Adrenal gland (tissue), 9 donors: ENCODE measurements at regions not wholly inside any gene's neighbourhood (a gene's known extent, or its start where the extent isn't known, plus 50 kb on each side); places are given as distances from the start of the nearest gene placed in this dataset.

ENCODE experiments used
- DNase-seq, 7 donors: peaks; one replicate each; pipeline ENCODE4 v3.0.0-alpha.2; 2019 to 2020
- H3K27ac ChIP-seq, 5 donors: fragments of 200-600 bp; sonication (generic) in 4 of 5; 1 replicate in 3 of 5; 2 replicates in 2 of 5; pipeline versions ENCODE4 v1.5.1 to v1.8.0; 2016 to 2020; ENCODE audit warnings: mild to moderate bottlenecking in 1 of 5
- H3K27me3 ChIP-seq: fragments of 200-600 bp; 2 replicates; pipeline ENCODE4 v1.8.0; 2021
- H3K36me3 ChIP-seq, 2 donors: fragments of 200-600 bp; replicated peaks in 1 of 2; 1 replicate in 1 of 2; 2 replicates in 1 of 2; pipeline versions ENCODE4 v1.5.1 to v1.8.0; 2018 to 2022
- H3K4me1 ChIP-seq, 2 donors: fragments of 200-600 bp; replicated peaks in 1 of 2; 1 replicate in 1 of 2; 2 replicates in 1 of 2; pipeline versions ENCODE4 v1.5.1 to v1.8.0; 2018 to 2021
- H3K4me3 ChIP-seq, 4 donors: fragments of 200-600 bp; sonication (generic) in 3 of 4; one replicate each; pipeline ENCODE4 v1.5.1; 2016 to 2018
- H3K9me3 ChIP-seq, 3 donors: fragments of 200-600 bp; sonication (generic) in 1 of 3; replicated peaks in 1 of 3; 1 replicate in 2 of 3; 2 replicates in 1 of 3; pipeline versions ENCODE4 v1.5.1 to v1.8.0; 2016 to 2021
- POLR2A ChIP-seq, 2 donors: fragments of 450-650 bp; IDR thresholded peaks; one replicate each; pipeline ENCODE4 v1.6.1; 2017; ENCODE audit warnings: antibody characterized with exemption in 2 of 2, mild to moderate bottlenecking in 2 of 2, moderate library complexity in 1 of 2
- WGBS, 4 donors: extraction: QIAGEN DNeasy Blood & Tissue Kit in 2 of 4; methylation state at CpG; one replicate each; pipeline versions ENCODE4 v1.1.5 to v1.1.7; 2013 to 2017; 5-methylcytosine and 5-hydroxymethylcytosine counted together
- intact Hi-C, 2 donors: fragments of 100-400 bp; cut with DNase I; formaldehyde crosslinking; loops; one replicate each; pipeline versions ENCODE4 v1.14.1 to v1.15.0; 2022 to 2023
- TF ChIP-seq, protein P1 (sequence below), 6 experiments: fragments of 450-650 bp in 4 of 6; fragments of 200-600 bp in 2 of 6; sonication (generic) in 1 of 6; IDR thresholded peaks; 1 replicate in 5 of 6; 2 replicates in 1 of 6; pipeline versions ENCODE4 v1.5.1 to v1.8.0; 2016 to 2021; ENCODE audit warnings: antibody characterized with exemption in 6 of 6, mild to moderate bottlenecking in 2 of 6, moderate library complexity in 1 of 6
- donor health status: healthy with polysubstance abuse.
- donor health status: Bipolar disorder and iron deficiency.
- donor health status: DM: yes; HTN: yes; CAD: no.
- donor health status: DM: no; HTN: no; CAD: no.
- donor health status: DM: no; HTN: no; CAD: no.

DNA sequence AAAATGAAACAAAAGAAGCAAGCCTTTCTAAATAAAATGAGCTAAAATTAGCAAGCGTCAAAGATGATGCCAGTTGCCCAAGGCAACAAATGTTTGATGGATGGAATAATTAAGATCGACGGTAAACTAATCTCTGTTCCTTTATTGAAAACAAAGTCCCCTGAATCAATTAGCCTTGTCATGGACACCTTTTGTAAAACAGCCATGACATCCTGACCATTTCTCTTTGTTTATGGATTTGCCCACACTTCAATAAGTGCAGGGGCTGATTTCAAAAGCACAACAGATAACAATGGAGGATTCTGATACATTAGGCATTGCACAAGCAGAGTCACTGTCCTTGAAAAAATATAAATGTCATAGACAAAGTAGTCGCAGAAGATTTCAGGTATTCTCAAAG is 160.1 kb upstream of the HNRNPA3 start:
- intact Hi-C loops, result no loop called here
- TF ChIP-seq POLR2A (IDR thresholded peaks at IDR 0.05), result no peak
- TF ChIP-seq, protein P1, sequence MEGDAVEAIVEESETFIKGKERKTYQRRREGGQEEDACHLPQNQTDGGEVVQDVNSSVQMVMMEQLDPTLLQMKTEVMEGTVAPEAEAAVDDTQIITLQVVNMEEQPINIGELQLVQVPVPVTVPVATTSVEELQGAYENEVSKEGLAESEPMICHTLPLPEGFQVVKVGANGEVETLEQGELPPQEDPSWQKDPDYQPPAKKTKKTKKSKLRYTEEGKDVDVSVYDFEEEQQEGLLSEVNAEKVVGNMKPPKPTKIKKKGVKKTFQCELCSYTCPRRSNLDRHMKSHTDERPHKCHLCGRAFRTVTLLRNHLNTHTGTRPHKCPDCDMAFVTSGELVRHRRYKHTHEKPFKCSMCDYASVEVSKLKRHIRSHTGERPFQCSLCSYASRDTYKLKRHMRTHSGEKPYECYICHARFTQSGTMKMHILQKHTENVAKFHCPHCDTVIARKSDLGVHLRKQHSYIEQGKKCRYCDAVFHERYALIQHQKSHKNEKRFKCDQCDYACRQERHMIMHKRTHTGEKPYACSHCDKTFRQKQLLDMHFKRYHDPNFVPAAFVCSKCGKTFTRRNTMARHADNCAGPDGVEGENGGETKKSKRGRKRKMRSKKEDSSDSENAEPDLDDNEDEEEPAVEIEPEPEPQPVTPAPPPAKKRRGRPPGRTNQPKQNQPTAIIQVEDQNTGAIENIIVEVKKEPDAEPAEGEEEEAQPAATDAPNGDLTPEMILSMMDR (IDR thresholded peaks at IDR 0.05), result no peak
- H3K27me3 ChIP-seq, result no peaks in the 10 kb centered on the region
- H3K4me3 ChIP-seq, result no peak overlapping the region
- no peak overlapping the region for H3K27ac ChIP-seq
- H3K9me3 ChIP-seq, result no peaks in the 10 kb centered on the region
- WGBS, 4 donors, result 56 to 68% (median 64%) methylated on average over 4 of the region's 4 CpGs
- DNase-seq, result no peak
- no peaks in the 10 kb centered on the region for H3K36me3 ChIP-seq
- no peaks in the 10 kb centered on the region for H3K4me1 ChIP-seq

DNA sequence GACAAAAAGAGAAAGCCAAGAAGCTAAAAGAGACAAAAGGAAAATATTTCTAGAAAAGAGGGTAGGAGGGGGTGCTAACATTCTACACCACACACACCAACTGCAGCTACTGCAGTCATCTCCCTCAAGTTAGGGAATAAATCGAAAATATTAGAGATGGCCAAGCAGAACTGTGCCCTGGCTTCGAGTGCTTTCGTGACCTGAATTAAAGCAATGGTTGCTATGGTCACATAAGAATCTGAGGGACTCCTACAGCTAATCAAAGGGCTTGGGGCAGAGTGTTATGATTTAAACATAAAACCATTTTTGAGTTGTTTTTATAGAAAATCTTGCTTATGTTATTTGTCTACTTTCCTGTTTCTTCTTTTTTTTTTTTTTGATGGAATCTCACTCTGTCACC is 159.6 kb upstream of the HNRNPA3 start:
- H3K4me3 ChIP-seq, result no peak overlapping the region
- H3K36me3 ChIP-seq, result no peaks in the 10 kb centered on the region
- DNase-seq, result no peak
- H3K27ac ChIP-seq, result no peak overlapping the region
- H3K27me3 ChIP-seq, result no peaks in the 10 kb centered on the region
- H3K4me1 ChIP-seq, result no peaks in the 10 kb centered on the region
- whole genome bisulfite sequencing, 4 donors, result 74 to 80% (median 76%) methylated on average over 3 of the region's 3 CpGs
- intact Hi-C loops, result no loop called here
- TF ChIP-seq POLR2A (IDR thresholded peaks at IDR 0.05), result no peak
- TF ChIP-seq, protein P1 (IDR thresholded peaks at IDR 0.05), result no peak
- no peaks in the 10 kb centered on the region for H3K9me3 ChIP-seq

DNA sequence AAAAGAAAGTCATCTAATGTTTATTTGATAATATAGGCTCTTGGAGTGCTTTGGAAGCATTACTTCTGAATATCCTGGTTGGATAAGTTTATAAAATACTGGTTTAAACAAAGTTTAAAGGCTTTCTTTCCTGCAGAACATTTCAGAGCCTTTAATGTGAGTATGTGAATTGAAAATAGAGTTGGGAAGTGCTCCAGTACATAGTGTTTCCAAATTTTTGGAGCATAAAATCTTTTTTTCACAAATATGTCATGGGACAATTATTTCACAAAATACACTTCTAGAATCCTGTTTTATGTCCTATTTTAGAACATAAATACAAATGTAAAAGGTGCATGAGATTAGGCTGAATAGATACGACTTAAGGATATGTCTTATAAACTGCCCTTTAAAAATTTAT is 158.9 kb upstream of the HNRNPA3 start:
- no peaks in the 10 kb centered on the region for H3K27me3 ChIP-seq
- TF ChIP-seq POLR2A (IDR thresholded peaks at IDR 0.05), result no peak
- TF ChIP-seq, protein P1 (IDR thresholded peaks at IDR 0.05), result no peak
- WGBS, 4 donors, result 48 to 88% (median 68%) methylated on average over 1 of the region's 1 CpG
- no peak overlapping the region for H3K27ac ChIP-seq
- no peaks in the 10 kb centered on the region for H3K36me3 ChIP-seq
- H3K9me3 ChIP-seq, result no peaks in the 10 kb centered on the region
- intact Hi-C loops, result no loop called here
- no peaks in the 10 kb centered on the region for H3K4me1 ChIP-seq
- no peak overlapping the region for H3K4me3 ChIP-seq
- no peak for DNase-seq

DNA sequence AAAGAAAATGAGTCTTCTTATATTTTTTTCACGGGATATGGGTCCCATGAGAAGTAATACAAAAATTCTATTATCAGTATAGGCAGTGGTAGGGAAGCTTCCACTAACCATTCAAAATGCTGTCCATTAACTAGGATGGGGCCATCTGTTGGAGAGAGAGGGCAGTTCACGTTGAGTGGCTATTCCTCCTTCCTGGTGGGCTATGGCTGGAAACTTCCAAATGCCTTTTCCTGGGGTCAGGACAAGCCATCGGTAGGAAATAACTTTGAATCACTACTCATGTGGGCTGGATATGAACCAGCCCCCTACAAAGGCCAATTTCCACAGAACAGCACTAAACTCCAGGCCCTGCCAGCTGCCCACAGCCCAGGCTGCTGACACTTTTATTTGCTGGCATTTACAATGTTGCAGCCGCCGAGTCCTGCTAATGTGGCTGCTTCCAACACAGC is 156.1 kb upstream of the HNRNPA3 start:
- WGBS, 4 donors, result 76 to 81% (median 80%) methylated on average over 3 to 5 of the region's 5 CpGs

More for the DNA sequence above, 156.1 kb upstream of the HNRNPA3 start:
- no peaks in the 10 kb centered on the region for H3K9me3 ChIP-seq
- intact Hi-C loops, result no loop called here
- no peaks in the 10 kb centered on the region for H3K4me1 ChIP-seq
- H3K27ac ChIP-seq, result no peak overlapping the region
- no peak overlapping the region for H3K4me3 ChIP-seq
- DNase-seq, result no peak
- H3K36me3 ChIP-seq, result no peaks in the 10 kb centered on the region
- H3K27me3 ChIP-seq, result no peaks in the 10 kb centered on the region
- TF ChIP-seq POLR2A (IDR thresholded peaks at IDR 0.05), result no peak
- TF ChIP-seq, protein P1 (IDR thresholded peaks at IDR 0.05), result no peak
